Osteocyte (in vitro differentiated cells): ENCODE measurements at regions not wholly inside any gene's neighbourhood (a gene's known extent, or its start where the extent isn't known, plus 50 kb on each side); places are given as distances from the start of the nearest gene placed in this dataset.

Experiments
- DNase-seq: peaks from one replicate; pipeline ENCODE4 v3.0.0; 2021; ENCODE audit warnings: mixed read lengths; ENCODE audit not compliant: unreplicated experiment; ENCODE audit errors: extremely low spot score
- H3K27ac Mint-ChIP-seq: one replicate; pipeline ENCODE4 v1.8.0; 2021; ENCODE audit warnings: mild to moderate bottlenecking, mixed read lengths; ENCODE audit not compliant: unreplicated experiment
- H3K27me3 Mint-ChIP-seq: one replicate; pipeline ENCODE4 v1.8.0; 2021; ENCODE audit warnings: mixed read lengths; ENCODE audit not compliant: unreplicated experiment
- H3K36me3 Mint-ChIP-seq: one replicate; pipeline ENCODE4 v1.8.0; 2021; ENCODE audit warnings: mixed read lengths; ENCODE audit not compliant: unreplicated experiment
- H3K4me1 Mint-ChIP-seq: one replicate; pipeline ENCODE4 v1.8.0; 2021; ENCODE audit warnings: mixed read lengths; ENCODE audit not compliant: unreplicated experiment
- H3K4me3 Mint-ChIP-seq: one replicate; pipeline ENCODE4 v1.8.0; 2021; ENCODE audit warnings: mild to moderate bottlenecking, moderate library complexity, mixed read lengths; ENCODE audit not compliant: unreplicated experiment
- H3K9me3 Mint-ChIP-seq: one replicate; pipeline ENCODE4 v1.8.0; 2021; ENCODE audit warnings: mixed read lengths; ENCODE audit not compliant: unreplicated experiment
- CTCF ChIP-seq: fragments of 200-600 bp; sonication (generic); IDR thresholded peaks from 2 replicates; pipeline ENCODE4 v1.5.0; 2021; ENCODE audit warnings: antibody characterized with exemption, mild to moderate bottlenecking, moderate library complexity

GRCh38 chr5:109250533-109251329 lies 159.0 kb downstream of the PJA2 start:
- no peak for TF ChIP-seq CTCF
- peak; percentile 75 for DNase-seq
- Mint-ChIP-seq H3K27ac (no peak overlapping the region), H3K4me3 (no peak overlapping the region), H3K9me3 (peaks cover 12% of the 10 kb centered on the region), H3K27me3 (no peaks in the 10 kb centered on the region), H3K36me3 (peaks cover 2% of the 10 kb centered on the region), H3K4me1 (peaks cover 7% of the 10 kb centered on the region)

- Mint-ChIP-seq H3K27ac (no peak overlapping the region), H3K4me1 (peaks cover 7% of the 10 kb centered on the region), H3K4me3 (no peak overlapping the region), H3K36me3 (peaks cover 3% of the 10 kb centered on the region), H3K9me3 (peaks cover 14% of the 10 kb centered on the region), H3K27me3 (no peaks in the 10 kb centered on the region)
- TF ChIP-seq CTCF: no peak
- DNase-seq: peak; percentile 36
Measured at GRCh38 chr5:109250080-109250479, 159.7 kb downstream of the PJA2 start.

GRCh38 chr5:109249126-109249525 lies 160.6 kb downstream of the PJA2 start:
- peaks cover 3% of the 10 kb centered on the region for H3K36me3 Mint-ChIP-seq
- TF ChIP-seq CTCF: no peak
- H3K4me3 Mint-ChIP-seq: no peak overlapping the region
- peaks cover 14% of the 10 kb centered on the region for H3K9me3 Mint-ChIP-seq
- no peak overlapping the region for H3K27ac Mint-ChIP-seq
- DNase-seq: peak; percentile 38
- H3K27me3 Mint-ChIP-seq: no peaks in the 10 kb centered on the region
- H3K4me1 Mint-ChIP-seq: peaks cover 7% of the 10 kb centered on the region

- Mint-ChIP-seq H3K4me3 (no peak overlapping the region), H3K27ac (no peak overlapping the region), H3K4me1 (no peaks in the 10 kb centered on the region), H3K36me3 (peaks cover 3% of the 10 kb centered on the region), H3K9me3 (peaks cover 14% of the 10 kb centered on the region), H3K27me3 (no peaks in the 10 kb centered on the region)
- DNase-seq: no peak
- TF ChIP-seq CTCF: no peak
Measured at GRCh38 chr5:109247986-109248385, 161.8 kb downstream of the PJA2 start.

GRCh38 chr5:109246841-109247592 lies 162.8 kb downstream of the PJA2 start:
- Mint-ChIP-seq H3K27ac (no peak overlapping the region), H3K9me3 (peaks cover 14% of the 10 kb centered on the region), H3K27me3 (no peaks in the 10 kb centered on the region), H3K36me3 (peaks cover 3% of the 10 kb centered on the region), H3K4me3 (no peak overlapping the region), H3K4me1 (no peaks in the 10 kb centered on the region)
- peak; percentile 59 for DNase-seq
- no peak for TF ChIP-seq CTCF
